Esophagus muscularis mucosa (tissue), 4 donors: ENCODE measurements at regions not wholly inside any gene's neighbourhood (a gene's known extent, or its start where the extent isn't known, plus 50 kb on each side); places are given as distances from the start of the nearest gene placed in this dataset.

Experiments
- CTCF ChIP-seq, 3 experiments: fragments of 200-600 bp in 2 of 3; fragments of 450-650 bp in 1 of 3; sonication (generic) in 2 of 3; IDR thresholded peaks; one replicate each; pipeline ENCODE4 v1.5.1; 2017 to 2019; ENCODE audit warnings: antibody characterized with exemption in 3 of 3, mild to moderate bottlenecking in 2 of 3, moderate library complexity in 1 of 3
- EP300 ChIP-seq: sonication (generic); formaldehyde crosslinking; IDR thresholded peaks from one replicate; pipeline ENCODE4 v1.6.1; 2017; ENCODE audit warnings: antibody characterized with exemption
- POLR2A ChIP-seq: fragments of 450-650 bp; IDR thresholded peaks from one replicate; pipeline ENCODE4 v1.6.1; 2017; ENCODE audit warnings: antibody characterized with exemption, moderate library complexity, mild to moderate bottlenecking, low read depth

GRCh38 chr3:66823532-66823931 lies 174.6 kb upstream of the KBTBD8 start:
- TF ChIP-seq EP300 (no peak), CTCF (IDR thresholded peaks at IDR 0.05) (no peak), POLR2A (no peak)
